ENCODE measurements at regions not wholly inside any gene's neighbourhood (a gene's known extent, or its start where the extent isn't known, plus 50 kb on each side); places are given as distances from the start of the nearest gene placed in this dataset.

DNA sequence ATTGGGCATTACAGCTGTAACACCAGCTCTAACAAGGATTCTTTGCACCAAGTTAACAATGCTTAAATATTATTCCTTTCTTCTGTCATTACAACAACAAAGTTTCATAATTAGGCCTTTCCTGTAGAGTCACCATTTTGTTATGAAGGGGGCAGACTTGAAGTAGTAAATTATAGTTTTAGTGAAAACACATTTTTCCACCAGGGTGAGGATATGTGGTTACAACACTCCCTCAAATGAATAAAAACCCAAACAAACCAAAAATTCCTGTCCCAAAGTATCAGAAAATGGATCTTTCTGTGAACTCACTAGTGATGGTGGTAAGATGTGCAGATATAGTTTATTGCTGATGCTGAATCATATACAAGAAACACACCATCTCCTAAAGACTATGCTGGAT is 250.5 kb upstream of the TUT7 start:
- no peak for DNase-seq
- H3K36me3 ChIP-seq, result no peaks in the 10 kb centered on the region
- peaks cover 44% of the 10 kb centered on the region for H3K4me1 ChIP-seq
- peaks cover 5% of the 10 kb centered on the region; the same call in 1 of the 2 replicates for H3K9me3 ChIP-seq (replicated peaks)
- H3K4me3 ChIP-seq, result no peak overlapping the region
- no peak overlapping the region for H3K27ac ChIP-seq
- H3K27me3 ChIP-seq, result no peaks in the 10 kb centered on the region

GRCh38 chr9:86602715-86603114 is 248.5 kb upstream of the TUT7 start:
- no peak for DNase-seq
- Histone ChIP-seq H3K36me3 (no peaks in the 10 kb centered on the region), H3K4me3 (no peak overlapping the region), H3K4me1 (peaks cover 65% of the 10 kb centered on the region), H3K27ac (peak overlapping the region; percentile 91), H3K27me3 (no peaks in the 10 kb centered on the region), H3K9me3 (replicated peaks) (peaks cover 5% of the 10 kb centered on the region; the same call in 1 of the 2 replicates)

- Histone ChIP-seq H3K9me3 (replicated peaks) (peaks cover 5% of the 10 kb centered on the region; the same call in 1 of the 2 replicates), H3K4me1 (peaks cover 71% of the 10 kb centered on the region), H3K36me3 (no peaks in the 10 kb centered on the region), H3K4me3 (no peak overlapping the region), H3K27me3 (no peaks in the 10 kb centered on the region), H3K27ac (peak overlapping the region; percentile 91)
- DNase-seq, result peak; percentile 57 to 76
These were observed 247.5 kb upstream of the TUT7 start for GRCh38 chr9:86601697-86602096.

DNA sequence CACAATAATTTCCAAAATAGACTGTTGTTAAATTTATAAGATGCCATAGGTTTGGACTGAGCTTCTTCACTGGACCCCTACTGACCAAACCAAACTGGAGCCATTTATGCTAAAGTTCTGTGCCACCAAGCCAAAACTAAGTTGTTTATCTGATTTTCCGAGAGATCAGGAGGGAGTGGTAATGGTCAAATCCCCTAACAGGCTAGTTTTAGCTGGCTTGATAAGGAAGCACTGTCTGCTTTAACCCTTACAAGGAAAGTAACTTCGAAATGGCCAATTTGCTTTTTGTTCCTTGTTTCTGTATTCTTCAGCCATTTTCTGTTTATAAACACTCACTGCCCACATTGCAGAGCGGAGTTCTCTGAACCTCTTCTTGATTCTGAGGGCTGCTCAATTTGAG is 246.8 kb upstream of the TUT7 start:
- H3K27ac ChIP-seq, result peak overlapping the region; percentile 91
- no peak overlapping the region for H3K4me3 ChIP-seq
- 0 out of 2 replicates have a peak, but pooled peaks cover 5% of the 10 kb centered on the region for H3K9me3 ChIP-seq (replicated peaks)
- no peaks in the 10 kb centered on the region for H3K36me3 ChIP-seq
- DNase-seq, result peak; percentile 41 to 88
- H3K27me3 ChIP-seq, result no peaks in the 10 kb centered on the region
- peaks cover 71% of the 10 kb centered on the region for H3K4me1 ChIP-seq

- H3K4me1 ChIP-seq, result peaks cover 68% of the 10 kb centered on the region
- H3K36me3 ChIP-seq, result no peaks in the 10 kb centered on the region
- H3K4me3 ChIP-seq, result no peak overlapping the region
- no peaks in the 10 kb centered on the region for H3K27me3 ChIP-seq
- H3K27ac ChIP-seq, result peak overlapping the region; percentile 91
- peak; percentile 85 to 98 for DNase-seq
- H3K9me3 ChIP-seq (replicated peaks), result 0 out of 2 replicates have a peak, but pooled peaks cover 2% of the 10 kb centered on the region
These were observed 246.1 kb upstream of the TUT7 start for GRCh38 chr9:86600291-86600690.

DNA sequence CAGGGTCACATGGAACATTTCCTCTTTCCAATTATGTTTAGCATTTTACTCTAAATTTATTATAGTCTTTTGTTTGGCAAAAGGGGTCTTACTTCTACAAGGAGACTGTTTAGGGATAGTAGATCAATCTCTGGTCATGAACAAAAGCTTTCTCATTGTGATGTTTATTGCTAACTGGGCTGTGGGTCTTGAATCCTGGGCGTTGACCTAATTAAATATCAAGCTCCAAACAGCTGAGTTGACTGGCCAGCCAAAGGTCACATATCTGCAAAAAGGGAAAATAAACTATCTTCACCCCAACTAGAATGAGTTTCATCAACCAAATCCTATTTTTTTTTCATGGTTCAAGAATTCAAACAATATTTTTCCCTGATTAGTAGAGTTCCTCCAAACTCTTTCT is 245.4 kb upstream of the TUT7 start:
- Histone ChIP-seq H3K4me3 (no peak overlapping the region), H3K27me3 (no peaks in the 10 kb centered on the region), H3K36me3 (no peaks in the 10 kb centered on the region), H3K4me1 (peaks cover 62% of the 10 kb centered on the region), H3K27ac (peak overlapping the region; percentile 91), H3K9me3 (replicated peaks) (0 out of 2 replicates have a peak, but pooled peaks cover 2% of the 10 kb centered on the region)
- DNase-seq, result peak in 1 of 2 experiments; percentile 58

GRCh38 chr9:86598411-86599239 is 244.4 kb upstream of the TUT7 start:
- Histone ChIP-seq H3K36me3 (no peaks in the 10 kb centered on the region), H3K4me1 (peaks cover 57% of the 10 kb centered on the region), H3K4me3 (no peak overlapping the region), H3K27me3 (no peaks in the 10 kb centered on the region), H3K9me3 (replicated peaks) (no peaks in the 10 kb centered on the region), H3K27ac (peak overlapping the region; percentile 91)
- peak; percentile 79 to 91 for DNase-seq

GRCh38 chr9:86594724-86595123 is 240.5 kb upstream of the TUT7 start:
- Histone ChIP-seq H3K27ac (no peak overlapping the region), H3K4me3 (no peak overlapping the region), H3K36me3 (no peaks in the 10 kb centered on the region), H3K27me3 (no peaks in the 10 kb centered on the region), H3K9me3 (replicated peaks) (0 out of 2 replicates have a peak, but pooled peaks cover 4% of the 10 kb centered on the region), H3K4me1 (peaks cover 26% of the 10 kb centered on the region)
- DNase-seq, result no peak

DNA sequence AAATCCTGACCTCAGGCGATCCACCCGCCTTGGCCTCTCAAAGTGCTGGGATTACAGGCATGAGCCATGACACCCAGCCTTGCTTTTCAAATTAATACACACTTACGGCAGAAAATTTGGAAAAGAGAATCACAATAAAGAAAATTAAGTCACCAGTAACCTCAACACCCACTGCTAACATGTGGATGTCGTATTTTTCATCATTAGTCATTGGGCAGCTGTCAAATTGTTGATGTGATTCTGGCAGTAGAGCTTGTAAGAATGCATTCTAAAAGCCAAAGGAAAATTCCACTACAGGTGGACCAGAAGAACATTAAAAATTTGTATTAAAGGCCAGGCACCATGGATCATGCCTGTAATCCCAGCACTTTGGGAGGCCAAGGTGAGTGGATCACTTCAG is 237.3 kb upstream of the TUT7 start:
- H3K36me3 ChIP-seq, result no peaks in the 10 kb centered on the region
- H3K27ac ChIP-seq, result no peak overlapping the region
- H3K27me3 ChIP-seq, result no peaks in the 10 kb centered on the region
- 0 out of 2 replicates have a peak, but pooled peaks cover 4% of the 10 kb centered on the region for H3K9me3 ChIP-seq (replicated peaks)
- H3K4me1 ChIP-seq, result peaks cover under 1% of the 10 kb centered on the region; the same call in 1 of the 2 replicates
- H3K4me3 ChIP-seq, result no peak overlapping the region
- DNase-seq, result no peak

GRCh38 chr9:86589730-86590129 is 235.5 kb upstream of the TUT7 start:
- no peak overlapping the region for H3K4me3 ChIP-seq
- no peak for DNase-seq
- H3K4me1 ChIP-seq, result peaks cover 15% of the 10 kb centered on the region
- 0 out of 2 replicates have a peak, but pooled peaks cover 3% of the 10 kb centered on the region for H3K36me3 ChIP-seq
- H3K27me3 ChIP-seq, result no peaks in the 10 kb centered on the region
- H3K27ac ChIP-seq, result no peak overlapping the region
- 0 out of 2 replicates have a peak, but pooled peaks cover 4% of the 10 kb centered on the region for H3K9me3 ChIP-seq (replicated peaks)

GRCh38 chr9:86589273-86589672 is 235.1 kb upstream of the TUT7 start:
- peak in 1 of 2 experiments; percentile 39 for DNase-seq
- 0 out of 2 replicates have a peak, but pooled peaks cover 4% of the 10 kb centered on the region for H3K9me3 ChIP-seq (replicated peaks)
- H3K27ac ChIP-seq, result no peak overlapping the region
- peaks cover 20% of the 10 kb centered on the region for H3K4me1 ChIP-seq
- no peaks in the 10 kb centered on the region for H3K27me3 ChIP-seq
- no peak overlapping the region for H3K4me3 ChIP-seq
- 0 out of 2 replicates have a peak, but pooled peaks cover 3% of the 10 kb centered on the region for H3K36me3 ChIP-seq

DNA sequence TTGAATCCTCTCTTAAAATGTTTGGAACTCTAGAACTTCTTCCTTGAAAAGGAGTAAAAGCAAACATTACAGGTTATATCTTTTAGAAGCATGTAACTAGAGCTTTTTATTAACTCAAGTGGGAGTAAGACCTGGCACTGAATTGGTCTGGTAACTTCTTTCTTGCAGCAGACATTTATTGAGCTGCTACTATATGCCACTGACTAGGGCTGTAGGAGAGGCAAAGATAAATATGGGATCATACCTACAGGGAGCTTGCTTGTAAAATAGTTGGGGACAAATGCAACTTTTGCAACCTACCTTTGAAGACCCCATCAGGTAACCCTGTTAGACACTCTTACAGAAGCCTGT is 231.9 kb upstream of the TUT7 start:
- no peak for DNase-seq
- Histone ChIP-seq H3K27ac (peak overlapping the region; percentile 57), H3K4me3 (peak overlapping the region; percentile 21)

GRCh38 chr9:86585422-86586143 is 231.4 kb upstream of the TUT7 start:
- H3K4me3 ChIP-seq, result peak overlapping the region; percentile 21
- DNase-seq, result peak; percentile 38 to 62
- peaks cover 23% of the 10 kb centered on the region for H3K4me1 ChIP-seq

More for the DNA sequence above, 231.9 kb upstream of the TUT7 start:
- no peaks in the 10 kb centered on the region for H3K27me3 ChIP-seq
- H3K36me3 ChIP-seq, result 0 out of 2 replicates have a peak, but pooled peaks cover 3% of the 10 kb centered on the region
- H3K4me1 ChIP-seq, result peaks cover 23% of the 10 kb centered on the region
- 0 out of 2 replicates have a peak, but pooled peaks cover 4% of the 10 kb centered on the region for H3K9me3 ChIP-seq (replicated peaks)

DNA sequence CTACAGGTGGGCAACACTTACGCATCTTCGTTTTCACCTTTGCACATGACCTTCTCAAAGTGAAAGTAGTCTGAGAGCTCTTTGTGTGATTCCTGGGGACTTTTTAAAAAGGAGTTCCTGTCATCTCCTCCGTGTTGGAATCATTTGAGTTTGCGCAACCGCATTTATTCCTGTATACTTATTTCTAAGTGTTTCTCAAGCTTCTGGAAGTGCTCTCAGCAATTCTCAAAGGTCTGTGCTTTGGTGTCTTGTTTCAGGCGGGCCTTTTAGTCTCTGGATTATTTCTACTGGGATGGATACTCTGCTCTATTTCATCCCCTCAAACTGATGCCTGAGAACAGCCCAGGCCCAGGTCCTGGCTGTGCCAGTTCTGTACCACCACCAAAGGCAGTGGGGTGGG is 226.5 kb upstream of the TUT7 start:
- Histone ChIP-seq H3K4me3 (no peak overlapping the region), H3K27me3 (no peaks in the 10 kb centered on the region), H3K4me1 (peaks cover 53% of the 10 kb centered on the region), H3K27ac (no peak overlapping the region), H3K9me3 (replicated peaks) (no peaks in the 10 kb centered on the region), H3K36me3 (0 out of 2 replicates have a peak, but pooled peaks cover 3% of the 10 kb centered on the region)
- DNase-seq, result no peak

More at GRCh38 chr9:86585422-86586143, 231.4 kb upstream of the TUT7 start:
- H3K27me3 ChIP-seq, result no peaks in the 10 kb centered on the region
- H3K9me3 ChIP-seq (replicated peaks), result 0 out of 2 replicates have a peak, but pooled peaks cover under 1% of the 10 kb centered on the region
- H3K27ac ChIP-seq, result peak overlapping the region; percentile 57
- H3K36me3 ChIP-seq, result 0 out of 2 replicates have a peak, but pooled peaks cover 3% of the 10 kb centered on the region
